Thoracic aorta (tissue), 2 donors: ENCODE measurements at regions not wholly inside any gene's neighbourhood (a gene's known extent, or its start where the extent isn't known, plus 50 kb on each side); places are given as distances from the start of the nearest gene placed in this dataset.

Source experiments
- ATAC-seq: fragments of 150-250 bp; one replicate; pipeline ENCODE4 v1.8.0; 2017; ENCODE audit warnings: low read depth; ENCODE audit not compliant: insufficient number of reproducible peaks, low FRiP score
- DNase-seq: peaks from one replicate; pipeline ENCODE4 v3.0.0-alpha.2; 2020; ENCODE audit warnings: low spot score
- H3K27ac ChIP-seq, 2 donors: fragments of 200-600 bp; sonication (generic); 1 replicate in 1 of 2; 2 replicates in 1 of 2; pipeline ENCODE4 v1.5.1; 2016; ENCODE audit warnings: mild to moderate bottlenecking in 2 of 2, moderate library complexity in 2 of 2
- H3K27me3 ChIP-seq: fragments of 200-600 bp; sonication (generic); replicated peaks from 2 replicates; pipeline ENCODE4 v1.6.0; 2016; ENCODE audit warnings: mild to moderate bottlenecking; ENCODE audit not compliant: insufficient read depth
- H3K36me3 ChIP-seq: fragments of 200-600 bp; sonication (generic); one replicate; pipeline ENCODE4 v1.5.1; 2016
- H3K4me1 ChIP-seq, 2 donors: fragments of 200-600 bp; sonication (generic); 1 replicate in 1 of 2; 2 replicates in 1 of 2; pipeline versions ENCODE4 v1.5.1 to v1.6.0; 2016; ENCODE audit warnings: low read depth in 2 of 2, mild to moderate bottlenecking in 1 of 2; ENCODE audit not compliant: control insufficient read depth in 1 of 2
- H3K4me3 ChIP-seq: fragments of 200-600 bp; sonication (generic); 2 replicates; pipeline ENCODE4 v1.5.1; 2016; ENCODE audit warnings: mild to moderate bottlenecking
- H3K9me3 ChIP-seq: fragments of 200-600 bp; sonication (generic); 2 replicates; pipeline ENCODE4 v1.5.1; 2016
- CTCF ChIP-seq: fragments of 200-600 bp; sonication (generic); IDR thresholded peaks from one replicate; pipeline ENCODE4 v1.5.1; 2019; ENCODE audit warnings: antibody characterized with exemption

- H3K4me3 ChIP-seq: no peak overlapping the region
- no peaks in the 10 kb centered on the region for H3K36me3 ChIP-seq
- TF ChIP-seq CTCF: no peak
- no peaks in the 10 kb centered on the region for H3K9me3 ChIP-seq
- H3K27me3 ChIP-seq: no peaks in the 10 kb centered on the region
- H3K27ac ChIP-seq: no peak overlapping the region
- DNase-seq (no peak), ATAC-seq (no peak)
- no peaks in the 10 kb centered on the region for H3K4me1 ChIP-seq
Measured at GRCh38 chr5:106493910-106494309, 1176.8 kb downstream of the EFNA5 start.

- H3K4me1 ChIP-seq: no peaks in the 10 kb centered on the region
- no peaks in the 10 kb centered on the region for H3K9me3 ChIP-seq
- H3K36me3 ChIP-seq: no peaks in the 10 kb centered on the region
- H3K4me3 ChIP-seq: no peak overlapping the region
- DNase-seq: no peak
- no peaks in the 10 kb centered on the region for H3K27me3 ChIP-seq
- H3K27ac ChIP-seq: no peak overlapping the region
- no peak for ATAC-seq
- TF ChIP-seq CTCF: no peak
Measured at GRCh38 chr5:106489004-106489403, 1181.7 kb downstream of the EFNA5 start.

GRCh38 chr5:106488407-106488806 lies 1182.3 kb downstream of the EFNA5 start:
- ATAC-seq: no peak
- H3K27ac ChIP-seq: no peak overlapping the region
- TF ChIP-seq CTCF: no peak
- no peaks in the 10 kb centered on the region for H3K27me3 ChIP-seq
- H3K36me3 ChIP-seq: no peaks in the 10 kb centered on the region
- DNase-seq: no peak
- no peaks in the 10 kb centered on the region for H3K9me3 ChIP-seq
- no peaks in the 10 kb centered on the region for H3K4me1 ChIP-seq
- H3K4me3 ChIP-seq: no peak overlapping the region

GRCh38 chr5:106481374-106481773 lies 1189.4 kb downstream of the EFNA5 start:
- no peak for TF ChIP-seq CTCF
- Histone ChIP-seq H3K4me3 (no peak overlapping the region), H3K36me3 (no peaks in the 10 kb centered on the region), H3K27ac (no peak overlapping the region), H3K4me1 (no peaks in the 10 kb centered on the region), H3K27me3 (no peaks in the 10 kb centered on the region), H3K9me3 (no peaks in the 10 kb centered on the region)
- DNase-seq: no peak
- no peak for ATAC-seq

GRCh38 chr5:106476630-106477029 lies 1194.1 kb downstream of the EFNA5 start:
- no peak for ATAC-seq
- Histone ChIP-seq H3K36me3 (no peaks in the 10 kb centered on the region), H3K9me3 (no peaks in the 10 kb centered on the region), H3K27ac (no peak overlapping the region), H3K4me3 (no peak overlapping the region), H3K4me1 (no peaks in the 10 kb centered on the region), H3K27me3 (no peaks in the 10 kb centered on the region)
- TF ChIP-seq CTCF: no peak
- no peak for DNase-seq
